H9 (cell line): ENCODE measurements at regions not wholly inside any gene's neighbourhood (a gene's known extent, or its start where the extent isn't known, plus 50 kb on each side); places are given as distances from the start of the nearest gene placed in this dataset.

Source experiments
- DNase-seq: peaks from one replicate; pipeline ENCODE4 v3.0.0-alpha.2; 2017
- H2AFZ ChIP-seq: one replicate; pipeline ENCODE4 v1.6.1; 2013; ENCODE audit warnings: mild to moderate bottlenecking, low read length, control low read depth, moderate library complexity
- H2AK5ac ChIP-seq: 2 replicates; pipeline ENCODE4 v1.6.1; 2013; ENCODE audit warnings: low read length, control low read depth, mixed read lengths; ENCODE audit not compliant: insufficient read length
- H2BK120ac ChIP-seq: one replicate; pipeline ENCODE4 v1.6.1; 2013; ENCODE audit warnings: low read depth, mild to moderate bottlenecking, low read length, control low read depth, inconsistent platforms; ENCODE audit not compliant: poor library complexity, severe bottlenecking
- H2BK12ac ChIP-seq: 2 replicates; pipeline ENCODE4 v1.6.1; 2013; ENCODE audit warnings: low read length, control low read depth, mixed read lengths, low read depth; ENCODE audit not compliant: insufficient read length
- H2BK15ac ChIP-seq: 2 replicates; pipeline ENCODE4 v1.6.1; 2013; ENCODE audit warnings: low read depth, low read length, control low read depth
- H2BK20ac ChIP-seq: one replicate; pipeline ENCODE4 v1.6.1; 2013; ENCODE audit warnings: low read depth, mild to moderate bottlenecking, low read length, control low read depth, inconsistent platforms; ENCODE audit not compliant: poor library complexity, severe bottlenecking
- H2BK5ac ChIP-seq: 2 replicates; pipeline ENCODE4 v1.6.1; 2013; ENCODE audit warnings: low read length, control low read depth, mixed read lengths; ENCODE audit not compliant: insufficient read length
- H3K14ac ChIP-seq: 2 replicates; pipeline ENCODE4 v1.6.1; 2013; ENCODE audit warnings: low read length, control low read depth; ENCODE audit not compliant: insufficient read depth
- H3K18ac ChIP-seq: 2 replicates; pipeline ENCODE4 v1.6.1; 2013; ENCODE audit warnings: low read depth, mild to moderate bottlenecking, mixed read lengths, low read length, control low read depth; ENCODE audit not compliant: insufficient read length
- H3K23ac ChIP-seq: 2 replicates; pipeline ENCODE4 v1.6.1; 2013; ENCODE audit warnings: low read length, control low read depth, mixed read lengths, low read depth; ENCODE audit not compliant: insufficient read length
- H3K23me2 ChIP-seq: 2 replicates; pipeline ENCODE4 v1.6.1; 2013; ENCODE audit warnings: low read depth, mild to moderate bottlenecking, mixed read lengths, low read length, control low read depth; ENCODE audit not compliant: insufficient read length, poor library complexity, severe bottlenecking
- H3K27ac ChIP-seq: 2 replicates; pipeline ENCODE4 v1.5.1; 2013; ENCODE audit warnings: low read length, control low read depth, mixed read lengths, low read depth; ENCODE audit not compliant: insufficient read length
- H3K27me3 ChIP-seq: 2 replicates; pipeline ENCODE4 v1.6.1; 2013; ENCODE audit warnings: low read length, control low read depth, inconsistent platforms; ENCODE audit not compliant: insufficient read depth
- H3K4ac ChIP-seq: 2 replicates; pipeline ENCODE4 v1.6.1; 2013; ENCODE audit warnings: low read depth, mild to moderate bottlenecking, control low read depth, inconsistent platforms, low read length, moderate library complexity
- H3K4me1 ChIP-seq: 2 replicates; pipeline ENCODE4 v1.6.1; 2013; ENCODE audit warnings: low read length, control low read depth, inconsistent platforms; ENCODE audit not compliant: insufficient read depth
- H3K4me2 ChIP-seq: 2 replicates; pipeline ENCODE4 v1.6.1; 2013; ENCODE audit warnings: low read length, control low read depth, mixed read lengths; ENCODE audit not compliant: insufficient read length, insufficient read depth
- H3K56ac ChIP-seq: 2 replicates; pipeline ENCODE4 v1.6.1; 2013; ENCODE audit warnings: low read depth, mild to moderate bottlenecking, mixed read lengths, low read length, control low read depth; ENCODE audit not compliant: insufficient read length
- H3K79me1 ChIP-seq: 2 replicates; pipeline ENCODE4 v1.6.1; 2013; ENCODE audit warnings: low read depth, mild to moderate bottlenecking, moderate library complexity, low read length, control low read depth, inconsistent platforms; ENCODE audit not compliant: insufficient read depth, poor library complexity, severe bottlenecking
- H3K79me2 ChIP-seq: 2 replicates; pipeline ENCODE4 v1.6.1; 2013; ENCODE audit warnings: low read length, control low read depth, inconsistent platforms; ENCODE audit not compliant: insufficient read depth
- H3K9ac ChIP-seq: 2 replicates; pipeline ENCODE4 v1.6.1; 2013; ENCODE audit warnings: low read length, control low read depth, mixed read lengths; ENCODE audit not compliant: insufficient read length; ENCODE audit errors: extremely low read depth
- H3K9me3 ChIP-seq: one replicate; pipeline ENCODE4 v1.6.1; 2013; ENCODE audit warnings: low read depth, low read length, inconsistent platforms; ENCODE audit not compliant: control insufficient read depth
- H3T11ph ChIP-seq: one replicate; pipeline ENCODE4 v1.6.1; 2013; ENCODE audit warnings: mild to moderate bottlenecking, low read length, control low read depth, inconsistent platforms
- H4K20me1 ChIP-seq: one replicate; pipeline ENCODE4 v1.6.1; 2013; ENCODE audit not compliant: control insufficient read depth, insufficient read length, insufficient read depth
- H4K5ac ChIP-seq: 2 replicates; pipeline ENCODE4 v1.6.1; 2013; ENCODE audit warnings: low read depth, mild to moderate bottlenecking, mixed read lengths, low read length, control low read depth; ENCODE audit not compliant: insufficient read length
- H4K8ac ChIP-seq: replicated peaks from 2 replicates; pipeline ENCODE4 v1.6.1; 2013; ENCODE audit warnings: low read length, control low read depth, mixed read lengths, low read depth; ENCODE audit not compliant: insufficient read length
- H4K91ac ChIP-seq: 2 replicates; pipeline ENCODE4 v1.6.1; 2013; ENCODE audit warnings: low read depth, mild to moderate bottlenecking, moderate library complexity, mixed read lengths, low read length, control low read depth; ENCODE audit not compliant: insufficient read length
- H3K27ac Mint-ChIP-seq, 3 experiments: 2 replicates in 2 of 3; 3 replicates in 1 of 3; pipeline ENCODE4 v1.8.0; 2020 to 2021; ENCODE audit warnings: mixed read lengths in 3 of 3, mild to moderate bottlenecking in 1 of 3, moderate library complexity in 1 of 3
- H3K27me3 Mint-ChIP-seq: 2 replicates; pipeline ENCODE4 v1.8.0; 2021; ENCODE audit warnings: low read depth, mild to moderate bottlenecking, moderate library complexity, mixed read lengths
- H3K36me3 Mint-ChIP-seq, 3 experiments: 2 replicates in 2 of 3; 3 replicates in 1 of 3; pipeline ENCODE4 v1.8.0; 2020 to 2021; ENCODE audit warnings: low read depth in 3 of 3, mixed read lengths in 3 of 3; ENCODE audit not compliant: insufficient read depth in 1 of 3
- H3K4me1 Mint-ChIP-seq, 2 experiments: 2 replicates each; pipeline ENCODE4 v1.8.0; 2020; ENCODE audit warnings: mixed read lengths in 2 of 2
- H3K4me3 Mint-ChIP-seq, 2 experiments: 2 replicates in 1 of 2; 3 replicates in 1 of 2; pipeline ENCODE4 v1.8.0; 2020 to 2021; ENCODE audit warnings: mild to moderate bottlenecking in 2 of 2, mixed read lengths in 2 of 2, moderate library complexity in 1 of 2
- H3K9me3 Mint-ChIP-seq, 2 experiments: 2 replicates in 1 of 2; 3 replicates in 1 of 2; pipeline ENCODE4 v1.8.0; 2020; ENCODE audit warnings: mild to moderate bottlenecking in 2 of 2, mixed read lengths in 2 of 2, moderate library complexity in 1 of 2
- WGBS: extraction: QIAGEN DNeasy Blood & Tissue Kit; methylation state at CpG from one replicate; pipeline ENCODE4 v1.1.7; 2013; ENCODE audit warnings: missing lambda C conversion rate, low lambda C conversion rate, mixed read lengths; ENCODE audit not compliant: insufficient read length; ENCODE audit errors: extremely low coverage; 5-methylcytosine and 5-hydroxymethylcytosine counted together
- TF ChIP-seq, protein P1 (sequence below): fragments of 200-600 bp; sonication (generic); conservative IDR thresholded peaks from 3 replicates; pipeline ENCODE4 v1.8.0; 2021; ENCODE audit warnings: antibody characterized with exemption, mild to moderate bottlenecking

DNA sequence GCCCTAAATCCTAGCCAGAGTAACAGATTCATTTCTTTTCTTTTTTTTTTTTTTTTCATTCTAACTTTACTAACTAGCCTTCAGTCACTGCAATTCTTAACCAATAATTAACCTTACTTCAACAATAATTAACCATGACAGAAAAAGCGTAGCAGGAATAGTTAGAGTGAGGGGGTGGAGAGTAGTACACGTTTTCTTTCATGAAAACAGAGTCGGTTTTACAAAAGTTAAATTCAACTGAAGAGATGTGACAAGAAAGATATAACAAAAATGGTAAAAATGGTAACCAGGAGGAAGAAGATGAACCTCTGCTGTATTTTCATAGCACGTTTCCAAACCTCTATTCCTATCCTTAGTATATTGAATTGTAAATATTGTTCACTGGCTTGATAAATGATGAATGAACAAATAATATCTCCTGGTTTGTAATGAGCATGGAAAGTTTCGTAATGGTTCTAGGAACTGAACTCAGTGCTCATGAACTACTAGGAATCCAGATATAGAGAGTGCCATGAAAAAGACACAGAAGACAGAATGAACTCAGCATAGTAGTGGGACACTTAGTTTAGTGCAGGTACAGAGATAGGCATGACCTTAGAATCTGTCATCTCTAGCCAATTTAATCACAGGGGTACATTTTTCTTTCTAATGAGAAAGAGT, 116.5 kb upstream of the ANO5 start:
- Histone ChIP-seq H3K4me2 (no peak overlapping the region), H2AK5ac (no peak overlapping the region), H2BK20ac (no peak overlapping the region), H2BK5ac (no peak overlapping the region), H3K79me1 (no peaks in the 10 kb centered on the region), H4K5ac (no peak overlapping the region), H3K23me2 (no peaks in the 10 kb centered on the region), H2BK12ac (no peak overlapping the region), H3K4me1 (no peaks in the 10 kb centered on the region), H3K79me2 (no peaks in the 10 kb centered on the region), H4K91ac (no peak overlapping the region), H3K9ac (no peak overlapping the region), H3K27me3 (no peaks in the 10 kb centered on the region), H4K20me1 (no peaks in the 10 kb centered on the region), H3K18ac (no peak overlapping the region), H3K23ac (no peak overlapping the region), H4K8ac (no peak overlapping the region), H3K14ac (no peak overlapping the region), H3K9me3 (no peaks in the 10 kb centered on the region), H3K27ac (no peak overlapping the region), H2BK15ac (no peak overlapping the region), H3K4ac (no peak overlapping the region), H2BK120ac (no peak overlapping the region), H3T11ph (no peak overlapping the region), H3K56ac (no peak overlapping the region), H2AFZ (no peak overlapping the region)
- Mint-ChIP-seq H3K4me3 (no peak overlapping the region), H3K9me3 (no peaks in the 10 kb centered on the region), H3K36me3 (no peaks in the 10 kb centered on the region), H3K4me1 (no peaks in the 10 kb centered on the region), H3K27me3 (0 out of 2 replicates have a peak, but pooled peaks cover 1% of the 10 kb centered on the region), H3K27ac (no peak overlapping the region; a peak in 1 of 7 replicates)
- DNase-seq: no peak
- WGBS: 100% methylated on average over 1 of the region's 5 CpGs
- TF ChIP-seq, protein P1, sequence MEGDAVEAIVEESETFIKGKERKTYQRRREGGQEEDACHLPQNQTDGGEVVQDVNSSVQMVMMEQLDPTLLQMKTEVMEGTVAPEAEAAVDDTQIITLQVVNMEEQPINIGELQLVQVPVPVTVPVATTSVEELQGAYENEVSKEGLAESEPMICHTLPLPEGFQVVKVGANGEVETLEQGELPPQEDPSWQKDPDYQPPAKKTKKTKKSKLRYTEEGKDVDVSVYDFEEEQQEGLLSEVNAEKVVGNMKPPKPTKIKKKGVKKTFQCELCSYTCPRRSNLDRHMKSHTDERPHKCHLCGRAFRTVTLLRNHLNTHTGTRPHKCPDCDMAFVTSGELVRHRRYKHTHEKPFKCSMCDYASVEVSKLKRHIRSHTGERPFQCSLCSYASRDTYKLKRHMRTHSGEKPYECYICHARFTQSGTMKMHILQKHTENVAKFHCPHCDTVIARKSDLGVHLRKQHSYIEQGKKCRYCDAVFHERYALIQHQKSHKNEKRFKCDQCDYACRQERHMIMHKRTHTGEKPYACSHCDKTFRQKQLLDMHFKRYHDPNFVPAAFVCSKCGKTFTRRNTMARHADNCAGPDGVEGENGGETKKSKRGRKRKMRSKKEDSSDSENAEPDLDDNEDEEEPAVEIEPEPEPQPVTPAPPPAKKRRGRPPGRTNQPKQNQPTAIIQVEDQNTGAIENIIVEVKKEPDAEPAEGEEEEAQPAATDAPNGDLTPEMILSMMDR: no peak
